IPS DF 6.9 (cell line): ENCODE measurements at regions not wholly inside any gene's neighbourhood (a gene's known extent, or its start where the extent isn't known, plus 50 kb on each side); places are given as distances from the start of the nearest gene placed in this dataset.
"Not testable (repeated sequence)": the region's sequence is repeated elsewhere in the genome, so short reads cannot be mapped to it uniquely, and the experiment has no call there.

Source experiments
- DNase-seq: peaks from one replicate; pipeline ENCODE4 v3.0.0-alpha.2; 2013; ENCODE audit warnings: low read depth, low spot score
- H3K27ac ChIP-seq: one replicate; pipeline ENCODE4 v1.5.1; 2013; ENCODE audit warnings: low read length, control low read depth
- H3K27me3 ChIP-seq: 2 replicates; pipeline ENCODE4 v1.6.1; 2013; ENCODE audit warnings: mild to moderate bottlenecking, low read length; ENCODE audit not compliant: control insufficient read depth, insufficient read depth
- H3K36me3 ChIP-seq: 2 replicates; pipeline ENCODE4 v1.6.1; 2013; ENCODE audit warnings: low read length; ENCODE audit not compliant: control insufficient read depth, insufficient read depth
- H3K4me1 ChIP-seq: 2 replicates; pipeline ENCODE4 v1.6.1; 2013; ENCODE audit warnings: low read length; ENCODE audit not compliant: control insufficient read depth, insufficient read depth
- H3K4me3 ChIP-seq: 2 replicates; pipeline ENCODE4 v1.5.1; 2013; ENCODE audit warnings: mild to moderate bottlenecking, low read length
- H3K9me3 ChIP-seq: 2 replicates; pipeline ENCODE4 v1.6.1; 2013; ENCODE audit warnings: low read length, inconsistent platforms; ENCODE audit not compliant: control insufficient read depth, insufficient read depth
- WGBS: extraction: QIAGEN DNeasy Blood & Tissue Kit; methylation state at CpG from one replicate; pipeline ENCODE4 v1.1.7; 2013; ENCODE audit warnings: mixed read lengths, missing lambda C conversion rate; ENCODE audit not compliant: insufficient read length, insufficient coverage; 5-methylcytosine and 5-hydroxymethylcytosine counted together

- not testable (repeated sequence) for H3K9me3 ChIP-seq, H3K36me3 ChIP-seq, H3K27me3 ChIP-seq, H3K4me3 ChIP-seq, H3K4me1 ChIP-seq, DNase-seq, H3K27ac ChIP-seq
- WGBS = no CpG with 5 or more reads among the region's 4 CpGs
These were observed 64.8 kb downstream of the B4GALT7 start for GRCh38 chr5:177664737-177665136.

- not testable (repeated sequence) for H3K27ac ChIP-seq, H3K4me1 ChIP-seq, H3K36me3 ChIP-seq, DNase-seq, H3K4me3 ChIP-seq, H3K27me3 ChIP-seq, H3K9me3 ChIP-seq
- WGBS = no CpG with 5 or more reads among the region's 6 CpGs
These were observed 65.2 kb downstream of the B4GALT7 start for GRCh38 chr5:177665172-177665571.

- H3K27ac ChIP-seq, H3K27me3 ChIP-seq, H3K9me3 ChIP-seq, H3K4me1 ChIP-seq, DNase-seq, H3K4me3 ChIP-seq, H3K36me3 ChIP-seq: not testable (repeated sequence)
- WGBS = no CpG with 5 or more reads among the region's 3 CpGs
These were observed 66.0 kb downstream of the B4GALT7 start for GRCh38 chr5:177665960-177666359.

- H3K4me3 ChIP-seq, H3K36me3 ChIP-seq, H3K27ac ChIP-seq, H3K4me1 ChIP-seq, H3K27me3 ChIP-seq, H3K9me3 ChIP-seq, DNase-seq: not testable (repeated sequence)
- WGBS = no CpG with 5 or more reads among the region's 37 CpGs
These were observed 71.3 kb downstream of the B4GALT7 start for GRCh38 chr5:177671035-177671754.

GRCh38 chr5:177671755-177672690, 72.1 kb downstream of the B4GALT7 start:
- H3K4me1 ChIP-seq, H3K27ac ChIP-seq, DNase-seq, H3K27me3 ChIP-seq, H3K36me3 ChIP-seq, H3K9me3 ChIP-seq: not testable (repeated sequence)
- peak overlapping the region; percentile 53; the same call in 1 of the 2 replicates for H3K4me3 ChIP-seq
- WGBS = no CpG with 5 or more reads among the region's 110 CpGs
